HG03045 (cell line): ENCODE measurements at regions not wholly inside any gene's neighbourhood (a gene's known extent, or its start where the extent isn't known, plus 50 kb on each side); places are given as distances from the start of the nearest gene placed in this dataset.
"Not testable (repeated sequence)": the region's sequence is repeated elsewhere in the genome, so short reads cannot be mapped to it uniquely, and the experiment has no call there.

Experiments
- ATAC-seq: cut with Tn5 transposase; IDR thresholded peaks from one replicate; pipeline ENCODE4 v1.9.1; 2021; ENCODE audit warnings: mild to moderate bottlenecking, moderate library complexity; ENCODE audit not compliant: unreplicated experiment

DNA sequence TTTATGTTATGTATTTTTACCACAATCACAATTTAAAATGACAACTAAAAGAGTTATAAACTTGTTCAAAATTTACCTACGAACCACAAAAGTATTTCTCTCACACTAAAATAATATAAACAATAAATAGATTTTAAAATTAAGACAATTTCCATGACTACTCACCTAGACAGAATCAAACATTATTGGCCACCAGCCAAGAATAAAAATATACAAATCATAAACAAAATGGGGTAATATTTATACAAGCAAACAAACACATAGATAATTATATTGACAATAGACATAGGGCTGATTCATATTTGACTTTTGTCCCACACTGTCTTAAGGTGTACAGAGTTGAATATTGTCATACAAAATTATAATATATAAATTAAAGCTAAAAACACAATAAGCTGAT, 119.6 kb upstream of the ZNF92 start:
- no peak for ATAC-seq

DNA sequence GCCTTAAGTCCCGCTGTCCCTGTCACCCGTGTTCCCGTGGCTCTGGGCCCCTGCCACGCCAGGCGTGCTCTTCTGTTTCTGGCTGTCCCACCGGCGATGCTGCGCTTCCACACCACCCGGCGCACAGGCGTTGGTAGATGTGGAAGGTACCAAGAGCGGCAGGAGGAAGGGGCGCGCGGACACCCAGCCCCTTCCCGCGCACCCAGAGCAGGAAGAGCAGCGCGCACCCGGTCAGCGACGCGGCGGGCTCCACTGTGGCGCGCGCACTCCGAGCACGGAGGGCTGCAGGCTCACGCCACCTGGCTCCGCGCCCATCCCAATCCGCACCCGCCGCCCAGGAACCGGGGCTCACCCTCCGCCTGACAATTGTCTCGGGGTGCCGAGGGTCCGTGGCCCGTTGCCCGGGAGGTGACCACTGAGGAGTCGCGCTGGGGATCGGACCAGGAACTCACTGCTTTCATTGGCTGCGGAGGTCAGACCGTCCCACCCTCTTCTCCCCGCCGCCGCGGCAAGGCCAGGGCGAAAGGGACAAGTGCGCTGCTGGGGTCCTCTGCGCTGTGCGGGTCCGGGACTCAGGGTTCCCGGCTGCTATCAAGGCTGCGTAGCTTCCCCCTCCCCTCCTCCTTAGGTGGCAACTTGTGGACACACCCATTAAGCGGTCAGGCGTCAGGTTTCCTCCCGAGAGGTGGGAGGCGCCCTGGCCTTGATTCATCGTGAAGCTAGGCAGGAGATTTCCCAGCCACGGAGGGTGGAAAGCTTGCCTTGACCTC, 121.6 kb upstream of the ZNF92 start:
- ATAC-seq, result no peak

DNA sequence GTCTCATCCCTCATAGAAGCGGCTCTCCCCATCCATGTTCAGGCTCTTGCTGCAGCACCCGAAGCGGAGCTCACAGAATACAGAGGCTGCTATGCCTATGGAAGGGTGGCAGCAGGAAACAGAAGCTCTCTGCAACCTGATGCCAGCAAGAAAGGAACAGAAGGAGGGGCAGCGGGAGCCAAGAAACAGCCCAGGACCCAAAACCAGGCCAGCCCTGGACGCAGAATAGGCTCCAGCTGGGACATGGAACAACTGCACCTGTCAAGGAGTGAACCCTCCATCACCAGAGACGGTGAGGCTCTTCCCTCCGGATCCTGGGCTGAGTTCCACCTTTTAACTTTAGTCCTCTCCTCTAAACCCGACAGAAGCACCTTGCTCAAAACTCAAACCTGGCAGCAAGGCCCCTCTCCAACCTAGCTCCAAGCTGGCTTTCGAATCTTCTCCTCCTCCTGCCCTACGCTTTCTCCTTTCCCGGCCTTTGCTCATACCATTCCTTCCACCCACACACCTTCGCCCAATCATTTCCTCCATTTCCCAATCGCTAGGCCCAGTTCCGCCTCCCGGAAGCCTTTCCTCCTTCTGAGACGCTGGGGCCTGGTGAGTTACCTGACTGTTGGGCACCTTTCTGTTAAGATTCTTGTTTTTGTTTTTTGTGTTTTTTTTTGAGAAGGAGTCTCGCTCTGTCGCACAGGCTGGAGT, 122.8 kb upstream of the ZNF92 start:
- ATAC-seq, result no peak

DNA sequence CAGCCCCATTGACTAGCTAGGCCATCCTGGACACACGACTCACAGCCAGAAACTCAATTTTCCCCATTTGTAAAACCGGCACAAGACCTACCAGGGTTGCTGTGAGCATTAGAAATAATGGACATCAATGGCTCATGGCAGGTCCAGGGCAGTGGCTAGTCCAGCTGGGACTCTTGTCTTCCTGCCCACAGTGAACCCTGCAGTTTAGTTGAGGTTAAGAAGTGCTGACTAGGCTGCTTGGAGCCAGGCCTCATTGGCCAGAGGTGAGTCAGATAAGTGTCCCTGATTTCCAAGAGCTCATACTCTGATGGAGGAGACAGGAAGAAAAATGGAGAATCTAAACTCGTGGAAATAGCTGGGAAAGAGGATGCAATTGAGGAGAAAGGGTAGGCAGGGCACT, 123.4 kb upstream of the ZNF92 start:
- no peak for ATAC-seq

DNA sequence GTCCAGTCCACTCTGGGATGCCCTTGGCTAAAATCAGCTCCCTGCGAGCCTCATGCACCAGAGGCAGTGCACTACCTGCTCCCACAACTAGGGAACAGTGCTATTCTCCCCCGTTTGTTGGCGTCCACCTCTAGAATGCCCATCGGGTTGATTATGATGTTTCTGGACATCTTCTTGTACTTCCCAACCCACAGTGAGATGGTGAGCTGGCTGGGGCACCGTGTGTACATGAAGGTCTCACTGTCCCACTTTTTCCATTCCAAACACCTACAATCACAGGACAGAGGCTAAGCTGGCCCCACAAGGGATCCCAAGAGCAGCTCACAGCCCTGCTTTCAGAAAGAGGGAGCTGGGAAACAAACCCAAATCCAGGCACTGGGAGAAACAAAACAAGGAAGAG, 126.2 kb upstream of the ZNF92 start:
- no peak for ATAC-seq

DNA sequence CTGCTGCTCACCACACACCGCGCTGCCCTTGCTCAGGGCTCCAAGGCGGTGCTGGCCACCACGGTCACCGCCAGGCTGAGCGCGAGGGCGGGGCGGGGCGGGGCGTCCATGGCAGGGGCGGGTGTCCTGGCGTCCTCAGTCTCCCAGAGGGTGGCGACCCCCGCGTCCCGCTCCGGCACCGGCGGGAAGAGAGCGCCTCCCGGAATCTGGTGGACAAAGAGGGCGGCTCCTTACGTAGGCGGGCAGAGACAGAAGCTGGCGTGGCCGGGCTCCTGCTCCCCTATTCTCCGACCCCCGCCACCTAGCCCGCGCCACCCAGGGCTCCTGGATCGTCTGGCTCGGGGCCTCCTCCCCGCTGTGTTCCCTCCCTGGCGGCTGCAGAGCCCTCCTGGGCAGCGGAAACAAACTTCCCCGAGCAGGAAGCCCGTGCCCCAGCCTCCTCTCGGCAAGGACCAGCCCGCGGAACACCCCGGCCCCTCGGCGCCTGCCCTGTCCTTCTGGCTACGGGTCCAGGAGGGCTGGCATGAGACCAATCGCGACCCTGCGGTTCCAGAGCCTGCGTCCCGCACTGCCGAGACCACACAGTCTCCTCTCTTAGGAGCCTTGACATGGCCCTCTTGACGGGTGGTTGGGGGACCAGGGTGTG, 133.8 kb upstream of the ZNF92 start:
- no peak for ATAC-seq

DNA sequence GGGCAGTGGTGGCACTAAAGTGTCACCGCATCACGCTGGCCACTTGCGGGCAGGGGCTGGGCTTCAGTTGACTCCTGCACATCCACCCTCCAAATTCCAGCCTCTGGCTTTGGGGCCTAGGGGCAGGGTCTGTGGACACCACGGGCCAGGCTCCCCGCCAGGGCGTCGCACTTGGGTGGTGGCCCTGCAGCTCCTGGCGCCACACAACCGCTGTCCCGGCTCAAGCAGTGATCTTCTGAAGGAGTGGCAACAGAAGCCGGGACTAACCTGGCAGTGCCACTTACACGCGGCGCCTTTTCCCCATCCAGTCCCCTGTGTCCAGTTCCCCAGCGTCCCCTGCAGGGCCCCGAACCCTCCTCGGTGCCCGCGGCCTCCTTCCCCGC, 134.3 kb upstream of the ZNF92 start:
- ATAC-seq, result no peak

DNA sequence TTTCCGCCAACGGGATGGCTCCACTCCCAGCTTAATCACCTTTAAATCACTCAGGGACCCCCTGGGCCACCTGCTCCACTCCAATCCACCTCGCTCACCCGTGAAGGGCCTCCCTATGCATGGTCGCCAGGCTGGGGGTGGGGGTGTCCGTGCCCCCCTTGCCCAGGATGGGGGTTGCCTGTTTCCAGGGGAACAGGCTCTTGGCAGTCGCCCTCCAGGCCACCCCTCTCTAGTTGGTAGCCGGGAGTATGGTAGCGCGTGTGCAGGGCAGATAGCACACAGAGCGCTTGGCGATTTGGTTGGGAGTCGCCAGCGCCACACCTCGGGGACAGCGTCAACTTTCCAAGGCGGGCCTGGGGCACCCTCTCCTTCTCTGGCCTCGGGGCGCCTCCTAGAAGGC, 134.9 kb upstream of the ZNF92 start:
- no peak for ATAC-seq

DNA sequence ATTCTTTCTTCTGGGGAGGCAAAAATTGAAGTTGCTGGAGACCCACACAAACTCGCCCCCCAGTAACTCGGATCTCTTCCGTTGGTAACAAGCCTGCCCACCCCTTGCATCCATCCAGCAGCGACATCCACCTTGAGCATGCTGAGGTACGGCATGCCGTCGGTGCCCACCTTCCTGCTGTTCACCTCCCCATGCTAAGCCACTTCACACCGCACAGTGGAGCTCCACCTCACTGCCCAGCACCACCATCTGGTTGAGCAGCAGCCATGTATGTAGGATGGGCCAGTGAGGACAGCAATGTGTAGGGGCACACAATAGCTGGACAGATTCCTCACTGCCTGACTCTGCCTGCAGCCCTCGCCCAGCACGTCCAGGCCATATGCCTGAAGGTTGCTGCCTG, 138.1 kb upstream of the ZNF92 start:
- ATAC-seq, result no peak

DNA sequence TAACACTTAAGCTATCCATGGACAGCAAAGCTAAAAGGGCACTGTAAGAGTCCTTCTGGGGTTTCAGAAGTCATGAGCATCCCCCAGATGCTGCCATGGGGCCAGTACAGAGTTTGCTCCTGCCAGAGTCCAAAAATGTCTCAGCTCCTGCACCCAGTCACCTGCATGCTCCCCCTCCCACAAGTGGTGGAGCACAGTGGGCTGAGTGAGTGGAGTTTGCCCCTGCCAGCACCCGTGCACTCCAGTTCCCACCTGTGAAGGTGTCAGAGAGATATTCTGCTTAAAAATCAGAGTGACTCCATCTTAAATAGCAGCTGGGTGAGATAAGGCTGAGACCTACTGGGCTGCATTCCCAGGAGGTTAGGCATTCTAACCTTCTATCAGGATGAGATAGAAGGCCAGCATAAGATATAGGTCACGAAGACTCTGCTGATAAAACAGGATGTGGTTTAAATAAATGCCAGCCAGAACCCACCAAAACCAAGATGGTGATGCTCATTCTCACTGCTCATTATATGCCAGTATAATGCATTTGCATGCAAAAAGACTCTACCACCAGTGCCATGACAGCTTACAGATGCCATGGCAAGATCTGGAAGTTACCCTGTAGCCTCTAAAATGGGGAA, 140.1 kb upstream of the ZNF92 start:
- no peak for ATAC-seq

DNA sequence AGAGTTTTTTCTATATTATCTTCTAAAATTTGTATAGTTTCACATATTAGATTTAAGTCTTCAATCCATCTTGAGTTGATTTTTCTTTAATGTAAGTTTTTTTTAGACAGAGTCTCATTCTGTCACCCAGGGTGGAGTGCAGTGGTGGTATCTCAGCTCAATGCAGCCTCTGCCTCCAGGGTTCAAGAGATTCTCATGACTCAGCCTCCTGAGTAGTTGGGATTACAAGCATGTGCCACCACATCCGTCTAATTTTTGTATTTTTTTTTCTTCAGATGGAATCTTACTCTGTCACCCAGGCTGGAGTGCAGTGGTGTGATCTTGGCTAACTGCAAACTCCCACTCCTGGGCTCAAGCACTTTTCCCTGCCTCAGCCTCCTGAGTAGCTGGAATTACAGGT, 143.4 kb upstream of the ZNF92 start:
- ATAC-seq, result no peak

DNA sequence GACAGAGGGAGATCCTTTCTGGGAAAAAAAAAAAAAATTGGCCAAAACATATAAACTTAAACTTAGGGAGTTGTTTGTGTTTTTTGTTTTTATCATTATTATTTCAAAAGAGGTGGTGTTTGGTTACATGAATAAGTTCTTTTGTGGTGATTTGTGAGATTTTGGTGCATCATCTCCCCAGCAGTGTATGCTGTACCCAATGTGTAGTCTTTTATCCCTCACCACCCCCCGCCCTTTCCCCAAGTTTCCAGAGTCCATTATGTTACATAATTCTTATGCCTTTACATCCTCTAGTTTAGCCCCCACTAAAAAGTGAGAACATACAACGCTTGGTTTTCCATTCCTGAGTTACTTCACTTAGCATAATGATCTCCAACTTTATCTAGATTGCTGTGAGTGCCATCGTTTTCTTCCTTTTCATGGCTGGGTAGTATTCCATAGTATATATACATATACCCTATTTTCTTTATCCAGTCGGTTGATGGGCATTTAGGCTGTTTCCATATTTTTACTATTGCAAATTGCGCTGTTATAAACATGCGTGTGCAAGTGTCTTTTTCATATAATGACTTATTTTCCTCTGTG, 148.1 kb upstream of the ZNF92 start:
- no peak for ATAC-seq

DNA sequence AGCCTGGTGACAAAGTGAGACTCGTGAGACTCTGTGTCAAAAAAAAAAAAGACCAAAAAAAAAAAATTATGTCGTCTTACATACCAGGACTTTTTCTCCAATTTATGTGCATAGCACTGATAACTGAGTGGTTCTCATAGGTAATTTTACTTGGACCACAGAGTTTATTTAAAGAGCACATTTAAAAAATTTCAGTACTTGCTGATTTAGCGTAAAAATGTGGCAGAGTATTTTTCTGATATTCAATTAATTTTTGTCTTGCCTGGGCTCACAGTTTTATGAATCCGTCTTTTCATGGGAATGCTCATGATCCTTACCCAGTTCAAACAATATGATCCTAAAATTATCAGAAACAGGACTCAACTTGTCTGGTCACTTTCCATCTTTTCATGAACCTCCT, 151.0 kb upstream of the ZNF92 start:
- no peak for ATAC-seq

DNA sequence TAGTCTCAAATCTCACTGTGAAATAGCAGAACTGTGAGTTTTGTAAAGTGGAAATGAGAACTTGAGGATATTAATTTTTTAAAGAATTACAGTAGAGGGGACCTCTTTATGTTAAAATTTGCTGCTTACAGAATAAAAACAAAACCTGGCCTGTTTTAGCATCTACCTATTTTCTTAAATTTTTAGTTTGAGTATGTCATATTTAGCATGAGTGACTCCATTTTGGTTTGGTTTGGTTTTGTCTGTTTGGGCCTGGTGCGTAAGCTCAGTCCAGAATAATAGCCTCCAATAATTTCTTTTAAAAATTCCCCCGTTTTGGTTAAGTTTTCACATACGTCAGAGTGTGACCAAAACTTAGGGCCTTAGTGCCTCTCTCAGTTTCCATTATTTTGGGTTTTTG, 152.0 kb upstream of the ZNF92 start:
- ATAC-seq, result no peak

DNA sequence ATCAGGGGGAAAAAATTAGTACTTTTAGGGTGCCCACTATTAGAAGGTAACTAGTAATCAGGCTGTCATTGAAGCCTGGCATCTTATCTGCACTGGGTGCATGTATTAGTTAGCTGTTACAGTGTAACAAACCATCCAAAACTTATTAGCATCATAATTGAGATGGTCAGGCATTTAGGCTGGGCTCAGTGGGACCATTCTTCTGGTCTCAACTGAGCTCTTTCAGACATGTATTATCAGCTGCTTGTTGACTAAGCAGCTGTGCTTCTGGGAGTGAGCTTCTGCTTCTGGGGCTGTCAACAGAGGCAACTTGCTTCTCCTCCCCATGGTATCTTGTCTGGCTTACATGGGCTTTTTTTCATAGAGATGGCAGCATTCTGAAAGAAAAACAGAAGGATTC, 154.0 kb upstream of the ZNF92 start:
- ATAC-seq, result no peak

DNA sequence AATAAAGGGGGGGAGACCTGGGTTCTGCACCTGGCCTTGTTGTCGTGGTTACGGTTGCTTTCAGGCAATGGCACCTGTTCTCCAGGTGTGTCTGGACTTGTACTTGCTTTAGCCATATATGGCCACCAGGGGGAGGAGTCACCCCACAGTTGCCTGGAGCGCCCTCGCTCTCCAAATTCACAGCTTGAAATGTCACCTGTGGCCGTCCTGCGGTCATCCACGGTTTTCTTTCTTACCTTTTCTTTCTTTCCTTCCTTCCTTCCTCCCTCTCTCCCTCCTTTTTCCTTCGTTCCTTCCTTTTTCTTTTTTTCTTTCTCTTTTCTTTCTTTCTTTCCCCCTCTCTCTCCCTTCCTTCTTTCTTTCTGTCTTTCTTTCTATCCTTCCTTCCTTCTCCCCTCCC, 157.2 kb upstream of the ZNF92 start:
- ATAC-seq, result no peak

DNA sequence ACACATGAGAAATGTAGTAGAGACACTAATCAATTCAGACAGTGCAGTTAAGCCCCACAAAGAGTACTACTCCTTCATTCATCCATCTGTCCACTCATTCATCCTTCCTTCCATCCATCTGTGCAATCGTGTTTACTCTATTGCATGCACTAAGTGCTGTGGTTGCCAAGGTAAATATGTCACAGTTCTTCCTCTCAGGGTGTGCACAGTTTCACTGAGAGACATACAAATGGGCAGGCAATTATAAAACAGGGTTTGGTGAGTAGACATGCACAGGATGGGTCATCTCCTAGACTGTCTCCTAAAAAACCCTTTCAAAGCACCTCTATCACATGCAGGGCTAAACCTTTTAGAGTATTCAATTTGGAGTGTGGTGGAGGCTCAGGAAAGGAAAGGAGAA, 160.4 kb upstream of the ZNF92 start:
- ATAC-seq, result not testable (repeated sequence)

DNA sequence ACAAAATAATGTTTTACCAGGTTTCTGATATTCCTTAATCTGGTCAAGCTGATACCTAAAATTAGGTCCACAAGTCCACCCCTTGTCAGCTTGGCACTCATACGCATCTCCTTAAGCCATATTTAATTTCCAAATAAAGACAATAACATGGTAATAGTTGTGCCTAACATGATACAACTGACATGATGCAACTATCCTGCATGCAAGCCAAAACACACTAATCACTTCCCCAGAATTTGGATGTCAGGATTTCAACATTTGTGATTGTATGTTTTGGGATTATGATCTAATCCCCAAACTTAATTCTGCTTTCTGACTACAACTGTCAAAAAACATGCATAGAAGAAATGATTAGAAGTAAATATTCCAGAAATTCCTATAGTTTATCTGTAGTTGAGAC, 174.4 kb upstream of the ZNF92 start:
- ATAC-seq, result not testable (repeated sequence)

DNA sequence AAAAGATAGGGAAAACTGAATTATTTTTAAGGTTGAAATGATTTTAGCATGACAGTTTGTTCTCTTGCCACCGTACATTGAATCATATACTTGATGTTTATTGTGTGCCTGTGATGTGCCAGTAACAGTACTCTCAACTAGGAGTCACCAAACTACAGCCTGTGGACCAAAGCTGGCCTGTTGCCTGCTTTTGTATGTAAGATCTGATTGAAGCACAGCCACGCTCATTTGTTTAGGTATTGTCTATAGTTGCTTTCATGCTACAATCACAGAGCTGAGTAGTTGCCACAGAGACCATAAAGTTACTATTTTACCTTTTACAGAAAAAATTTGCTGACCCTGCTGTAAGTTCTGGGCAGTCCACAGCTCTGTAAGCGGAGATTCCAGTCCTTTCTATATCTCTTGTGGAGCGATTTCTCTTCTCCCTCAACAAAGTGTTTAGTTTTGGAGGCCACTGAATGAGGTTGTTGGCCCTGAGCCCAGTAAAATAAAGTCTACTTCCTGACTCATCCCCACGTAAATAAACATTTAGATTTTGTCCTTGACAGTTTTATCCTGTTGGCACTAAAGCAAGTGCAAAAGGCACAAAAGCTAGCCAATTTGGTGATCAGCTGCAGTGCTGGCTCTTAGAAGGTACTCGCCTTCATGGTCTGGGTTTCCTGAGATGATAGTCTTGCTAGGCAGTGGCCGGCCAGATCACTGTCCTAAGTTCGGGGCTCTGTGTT, 180.2 kb upstream of the ZNF92 start:
- not testable (repeated sequence) for ATAC-seq

DNA sequence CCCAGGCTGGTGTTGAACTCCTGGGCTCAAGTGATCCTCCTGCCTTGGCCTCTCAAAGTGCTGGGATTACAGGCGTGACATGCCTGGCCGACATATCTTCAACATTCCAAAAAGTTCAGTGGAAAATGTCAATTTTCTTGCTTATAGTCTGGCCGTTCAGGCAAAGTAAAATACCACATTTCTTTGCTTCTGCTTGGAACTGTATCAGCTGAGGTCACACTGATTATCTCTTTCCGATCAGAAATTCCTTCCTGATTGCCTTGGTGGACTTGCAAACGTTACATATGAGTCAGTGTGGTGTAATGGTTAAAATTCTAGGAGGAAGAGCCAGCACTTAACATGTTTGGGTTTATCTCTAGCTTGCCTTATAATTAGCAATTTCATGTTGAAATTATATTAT, 170.6 kb upstream of the ERV3-1 start:
- ATAC-seq, result not testable (repeated sequence)

DNA sequence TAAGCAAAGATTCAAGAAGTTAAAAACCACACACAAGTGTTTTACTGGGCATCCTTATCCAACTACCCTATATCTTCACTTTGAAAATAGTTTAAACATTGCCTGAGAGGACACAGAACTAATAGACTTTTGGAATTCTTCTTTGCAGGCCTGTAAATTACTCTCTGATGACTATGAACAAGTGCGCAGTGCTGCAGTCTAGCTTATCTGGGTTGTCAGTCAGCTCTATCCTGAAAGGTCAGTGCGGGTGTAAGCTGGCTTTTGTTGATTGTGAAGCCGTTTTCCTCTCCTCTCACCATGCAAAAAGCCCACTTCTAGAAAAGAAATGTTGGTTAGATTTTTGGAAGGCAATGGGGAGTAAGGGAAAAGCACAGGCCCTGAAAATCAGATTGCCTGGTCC, 143.6 kb upstream of the ERV3-1 start:
- ATAC-seq, result not testable (repeated sequence)
